ENCODE measurements at regions not wholly inside any gene's neighbourhood (a gene's known extent, or its start where the extent isn't known, plus 50 kb on each side); places are given as distances from the start of the nearest gene placed in this dataset.
"Not testable (repeated sequence)": the region's sequence is repeated elsewhere in the genome, so short reads cannot be mapped to it uniquely, and the experiment has no call there.

- Mint-ChIP-seq H3K36me3 (peaks cover 8% of the 10 kb centered on the region), H3K4me1 (ENCODE audit: low read depth) (no peaks in the 10 kb centered on the region), H3K27me3 (no peaks in the 10 kb centered on the region), H3K27ac (no peak overlapping the region), H3K4me3 (no peak overlapping the region), H3K9me3 (ENCODE audit: low read depth) (no peaks in the 10 kb centered on the region)
Measured at GRCh38 chr1:172851856-172852255, 193.0 kb downstream of the FASLG start.

GRCh38 chr1:172855983-172856382 is 194.8 kb downstream of the TNFSF18 start:
- not testable (repeated sequence) for H3K9me3 Mint-ChIP-seq (ENCODE audit: low read depth); H3K27me3 Mint-ChIP-seq; H3K27ac Mint-ChIP-seq; H3K36me3 Mint-ChIP-seq; H3K4me1 Mint-ChIP-seq (ENCODE audit: low read depth); H3K4me3 Mint-ChIP-seq

- Mint-ChIP-seq H3K4me1 (ENCODE audit: low read depth) (peaks cover 7% of the 10 kb centered on the region), H3K9me3 (ENCODE audit: low read depth) (peaks cover 6% of the 10 kb centered on the region), H3K27me3 (no peaks in the 10 kb centered on the region), H3K27ac (no peak overlapping the region), H3K4me3 (no peak overlapping the region), H3K36me3 (no peaks in the 10 kb centered on the region)
Measured at GRCh38 chr1:172863031-172863430, 187.7 kb downstream of the TNFSF18 start.

GRCh38 chr1:172867216-172867818 is 183.4 kb downstream of the TNFSF18 start:
- no peaks in the 10 kb centered on the region for H3K27me3 Mint-ChIP-seq
- no peak overlapping the region for H3K27ac Mint-ChIP-seq
- no peak overlapping the region for H3K4me3 Mint-ChIP-seq
- H3K9me3 Mint-ChIP-seq (ENCODE audit: low read depth): peaks cover 6% of the 10 kb centered on the region
- no peaks in the 10 kb centered on the region for H3K36me3 Mint-ChIP-seq
- H3K4me1 Mint-ChIP-seq (ENCODE audit: low read depth): peaks cover 27% of the 10 kb centered on the region

- Mint-ChIP-seq H3K36me3 (no peaks in the 10 kb centered on the region), H3K4me1 (ENCODE audit: low read depth) (peaks cover 40% of the 10 kb centered on the region), H3K9me3 (ENCODE audit: low read depth) (no peaks in the 10 kb centered on the region), H3K27me3 (no peaks in the 10 kb centered on the region), H3K27ac (no peak overlapping the region), H3K4me3 (no peak overlapping the region)
Measured at GRCh38 chr1:172870901-172871606, 179.7 kb downstream of the TNFSF18 start.

- Mint-ChIP-seq H3K27me3 (no peaks in the 10 kb centered on the region), H3K27ac (peak overlapping the region; percentile 16), H3K4me1 (ENCODE audit: low read depth) (peaks cover 32% of the 10 kb centered on the region), H3K4me3 (no peak overlapping the region), H3K36me3 (no peaks in the 10 kb centered on the region), H3K9me3 (ENCODE audit: low read depth) (no peaks in the 10 kb centered on the region)
Measured at GRCh38 chr1:172874950-172875349, 175.8 kb downstream of the TNFSF18 start.

GRCh38 chr1:172875892-172876291 is 174.8 kb downstream of the TNFSF18 start:
- no peaks in the 10 kb centered on the region for H3K27me3 Mint-ChIP-seq
- no peak overlapping the region for H3K4me3 Mint-ChIP-seq
- no peaks in the 10 kb centered on the region for H3K36me3 Mint-ChIP-seq
- no peak overlapping the region for H3K27ac Mint-ChIP-seq
- peaks cover 24% of the 10 kb centered on the region for H3K4me1 Mint-ChIP-seq (ENCODE audit: low read depth)
- H3K9me3 Mint-ChIP-seq (ENCODE audit: low read depth): no peaks in the 10 kb centered on the region

GRCh38 chr1:172882385-172882784 is 168.4 kb downstream of the TNFSF18 start:
- Mint-ChIP-seq H3K27me3 (no peaks in the 10 kb centered on the region), H3K4me3 (no peak overlapping the region)

GRCh38 chr1:172882791-172883386 is 167.9 kb downstream of the TNFSF18 start:
- H3K4me1 Mint-ChIP-seq (ENCODE audit: low read depth): peaks cover 11% of the 10 kb centered on the region
- no peak overlapping the region for H3K27ac Mint-ChIP-seq
- no peaks in the 10 kb centered on the region for H3K27me3 Mint-ChIP-seq
- no peaks in the 10 kb centered on the region for H3K9me3 Mint-ChIP-seq (ENCODE audit: low read depth)
- H3K4me3 Mint-ChIP-seq: no peak overlapping the region
- no peaks in the 10 kb centered on the region for H3K36me3 Mint-ChIP-seq

More at GRCh38 chr1:172882385-172882784, 168.4 kb downstream of the TNFSF18 start:
- peaks cover 11% of the 10 kb centered on the region for H3K4me1 Mint-ChIP-seq (ENCODE audit: low read depth)
- H3K9me3 Mint-ChIP-seq (ENCODE audit: low read depth): no peaks in the 10 kb centered on the region
- H3K27ac Mint-ChIP-seq: no peak overlapping the region
- no peaks in the 10 kb centered on the region for H3K36me3 Mint-ChIP-seq

GRCh38 chr1:172883387-172883791 is 167.4 kb downstream of the TNFSF18 start:
- peak overlapping the region; percentile 12 for H3K4me3 Mint-ChIP-seq
- no peaks in the 10 kb centered on the region for H3K9me3 Mint-ChIP-seq (ENCODE audit: low read depth)
- no peaks in the 10 kb centered on the region for H3K36me3 Mint-ChIP-seq
- no peak overlapping the region for H3K27ac Mint-ChIP-seq
- H3K27me3 Mint-ChIP-seq: no peaks in the 10 kb centered on the region
- peaks cover 11% of the 10 kb centered on the region for H3K4me1 Mint-ChIP-seq (ENCODE audit: low read depth)

GRCh38 chr1:172883844-172884243 is 166.9 kb downstream of the TNFSF18 start:
- no peaks in the 10 kb centered on the region for H3K27me3 Mint-ChIP-seq

GRCh38 chr1:172885411-172885810 is 165.3 kb downstream of the TNFSF18 start:
- no peak overlapping the region for H3K4me3 Mint-ChIP-seq
- H3K36me3 Mint-ChIP-seq: peaks cover 6% of the 10 kb centered on the region
- no peak overlapping the region for H3K27ac Mint-ChIP-seq
- H3K9me3 Mint-ChIP-seq (ENCODE audit: low read depth): no peaks in the 10 kb centered on the region
- H3K4me1 Mint-ChIP-seq (ENCODE audit: low read depth): peaks cover 11% of the 10 kb centered on the region
- no peaks in the 10 kb centered on the region for H3K27me3 Mint-ChIP-seq

More at GRCh38 chr1:172883844-172884243, 166.9 kb downstream of the TNFSF18 start:
- no peak overlapping the region for H3K27ac Mint-ChIP-seq
- no peaks in the 10 kb centered on the region for H3K9me3 Mint-ChIP-seq (ENCODE audit: low read depth)
- H3K4me1 Mint-ChIP-seq (ENCODE audit: low read depth): peaks cover 11% of the 10 kb centered on the region
- H3K36me3 Mint-ChIP-seq: peaks cover 1% of the 10 kb centered on the region
- H3K4me3 Mint-ChIP-seq: peak overlapping the region; percentile 12

- Mint-ChIP-seq H3K27ac (no peak overlapping the region), H3K4me1 (ENCODE audit: low read depth) (peaks cover 11% of the 10 kb centered on the region), H3K27me3 (no peaks in the 10 kb centered on the region), H3K36me3 (peaks cover 6% of the 10 kb centered on the region), H3K9me3 (ENCODE audit: low read depth) (no peaks in the 10 kb centered on the region), H3K4me3 (no peak overlapping the region)
Measured at GRCh38 chr1:172885971-172886370, 164.8 kb downstream of the TNFSF18 start.

- peaks cover 13% of the 10 kb centered on the region for H3K4me1 Mint-ChIP-seq (ENCODE audit: low read depth)
- H3K4me3 Mint-ChIP-seq: no peak overlapping the region
- no peaks in the 10 kb centered on the region for H3K9me3 Mint-ChIP-seq (ENCODE audit: low read depth)
- H3K27me3 Mint-ChIP-seq: no peaks in the 10 kb centered on the region
- H3K27ac Mint-ChIP-seq: no peak overlapping the region
- H3K36me3 Mint-ChIP-seq: peaks cover 6% of the 10 kb centered on the region
Measured at GRCh38 chr1:172887162-172887561, 163.6 kb downstream of the TNFSF18 start.

GRCh38 chr1:172893146-172893841 is 157.4 kb downstream of the TNFSF18 start:
- peak overlapping the region; percentile 21 for H3K4me3 Mint-ChIP-seq

More at GRCh38 chr1:172893146-172893841, 157.4 kb downstream of the TNFSF18 start:
- H3K36me3 Mint-ChIP-seq: peaks cover 8% of the 10 kb centered on the region
- H3K4me1 Mint-ChIP-seq (ENCODE audit: low read depth): peaks cover 44% of the 10 kb centered on the region
- peaks cover 7% of the 10 kb centered on the region for H3K9me3 Mint-ChIP-seq (ENCODE audit: low read depth)
- H3K27me3 Mint-ChIP-seq: no peaks in the 10 kb centered on the region
- H3K27ac Mint-ChIP-seq: no peak overlapping the region
